GM23338 (cell line): ENCODE measurements at regions not wholly inside any gene's neighbourhood (a gene's known extent, or its start where the extent isn't known, plus 50 kb on each side); places are given as distances from the start of the nearest gene placed in this dataset.

Experiments
- ATAC-seq: fragments of 200-7000 bp; cut with Tn5 transposase; 3 replicates; pipeline ENCODE4 v1.9.1; 2020
- DNase-seq: peaks from one replicate; pipeline ENCODE4 v3.0.0-alpha.2; 2015; ENCODE audit warnings: low spot score
- H2AFZ ChIP-seq: fragments of 200-600 bp; sonication (generic); 2 replicates; pipeline ENCODE4 v1.8.0; 2016; ENCODE audit warnings: antibody characterized with exemption, mild to moderate bottlenecking, moderate library complexity
- H3F3A ChIP-seq: fragments of 200-600 bp; sonication (generic); replicated peaks from 2 replicates; pipeline ENCODE4 v1.8.0; 2017; ENCODE audit warnings: antibody characterized with exemption, mixed run types, low read depth
- H3K27ac ChIP-seq: fragments of 200-600 bp; sonication (generic); 2 replicates; pipeline ENCODE4 v1.6.1; 2016; ENCODE audit warnings: low read depth
- H3K27me3 ChIP-seq: fragments of 200-600 bp; sonication (generic); 2 replicates; pipeline ENCODE4 v1.8.0; 2016; ENCODE audit warnings: mild to moderate bottlenecking, mixed run types, moderate library complexity; ENCODE audit not compliant: insufficient read depth
- H3K36me3 ChIP-seq: fragments of 200-600 bp; sonication (generic); 2 replicates; pipeline ENCODE4 v1.8.0; 2016; ENCODE audit warnings: mild to moderate bottlenecking; ENCODE audit not compliant: insufficient read depth
- H3K4me1 ChIP-seq: fragments of 200-600 bp; sonication (generic); 2 replicates; pipeline ENCODE4 v1.8.0; 2016; ENCODE audit warnings: mild to moderate bottlenecking, moderate library complexity; ENCODE audit not compliant: insufficient read depth
- H3K4me2 ChIP-seq: fragments of 200-600 bp; sonication (generic); 2 replicates; pipeline ENCODE4 v1.7.1; 2017; ENCODE audit warnings: mixed run types
- H3K4me3 ChIP-seq: fragments of 200-600 bp; sonication (generic); 2 replicates; pipeline ENCODE4 v1.6.1; 2016; ENCODE audit warnings: mixed run types
- H3K79me2 ChIP-seq: fragments of 200-600 bp; sonication (generic); replicated peaks from 2 replicates; pipeline ENCODE4 v1.8.0; 2017; ENCODE audit warnings: mild to moderate bottlenecking; ENCODE audit not compliant: insufficient read depth
- H3K9me2 ChIP-seq: fragments of 200-600 bp; sonication (generic); 2 replicates; pipeline ENCODE4 v1.8.0; 2017; ENCODE audit not compliant: insufficient read depth
- H4K20me1 ChIP-seq: fragments of 200-600 bp; sonication (generic); replicated peaks from 2 replicates; pipeline ENCODE4 v1.8.0; 2017; ENCODE audit warnings: mild to moderate bottlenecking; ENCODE audit not compliant: insufficient read depth
- H3K27ac Mint-ChIP-seq: 2 replicates; pipeline ENCODE4 v1.8.0; 2020; ENCODE audit warnings: inconsistent platforms, mild to moderate bottlenecking, moderate library complexity, mixed read lengths
- H3K27me3 Mint-ChIP-seq: 3 replicates; pipeline ENCODE4 v1.8.0; 2022; ENCODE audit warnings: low read depth, mild to moderate bottlenecking, moderate library complexity, mixed read lengths, inconsistent platforms; ENCODE audit not compliant: insufficient read depth, poor library complexity
- H3K36me3 Mint-ChIP-seq: 3 replicates; pipeline ENCODE4 v1.8.0; 2021; ENCODE audit warnings: low read depth, mild to moderate bottlenecking, inconsistent platforms, moderate library complexity, mixed read lengths
- H3K4me1 Mint-ChIP-seq: 3 replicates; pipeline ENCODE4 v1.8.0; 2020; ENCODE audit warnings: mild to moderate bottlenecking, inconsistent platforms, mixed read lengths
- H3K4me3 Mint-ChIP-seq: 3 replicates; pipeline ENCODE4 v1.8.0; 2021; ENCODE audit warnings: moderate library complexity, mild to moderate bottlenecking, inconsistent platforms, mixed read lengths
- H3K9me3 Mint-ChIP-seq: 3 replicates; pipeline ENCODE4 v1.8.0; 2020; ENCODE audit warnings: moderate library complexity, mild to moderate bottlenecking, inconsistent platforms, mixed read lengths
- CREB1 ChIP-seq: fragments of 250-450 bp; sonication (Bioruptor Pico); IDR thresholded peaks from 2 replicates; pipeline ENCODE4 v1.5.0; 2020; ENCODE audit warnings: low read depth, mild to moderate bottlenecking, moderate library complexity
- EZH2phosphoT487 ChIP-seq: fragments of 200-600 bp; sonication (generic); IDR thresholded peaks from one replicate; pipeline ENCODE4 v1.8.1; 2018; ENCODE audit warnings: antibody characterized with exemption; ENCODE audit not compliant: unreplicated experiment
- POLR2AphosphoS5 ChIP-seq: IDR thresholded peaks from 2 replicates; pipeline ENCODE4 v1.6.1; 2016; ENCODE audit warnings: antibody characterized with exemption, low read depth
- TF ChIP-seq, protein P1 (sequence below): IDR thresholded peaks from one replicate; pipeline ENCODE4 v1.6.1; 2018; ENCODE audit warnings: antibody characterized with exemption; ENCODE audit not compliant: unreplicated experiment
- TF ChIP-seq, protein P2 (sequence below), 2 experiments: fragments of 200-600 bp in 1 of 2; sonication (generic) in 1 of 2; conservative IDR thresholded peaks; 2 replicates each; pipeline versions ENCODE4 v1.5.1 to v1.6.1; 2016 to 2017; ENCODE audit warnings: antibody characterized with exemption in 2 of 2, low read depth in 2 of 2, mild to moderate bottlenecking in 2 of 2, moderate library complexity in 1 of 2

GRCh38 chr12:97160277-97160676, 253.2 kb downstream of the NEDD1 start:
- Histone ChIP-seq H3F3A (no peaks in the 10 kb centered on the region), H4K20me1 (no peaks in the 10 kb centered on the region), H3K27me3 (no peaks in the 10 kb centered on the region), H3K4me1 (no peaks in the 10 kb centered on the region), H3K4me3 (no peak overlapping the region), H3K9me2 (peaks cover 7% of the 10 kb centered on the region; the same call in 1 of the 2 replicates), H2AFZ (no peak overlapping the region), H3K36me3 (no peaks in the 10 kb centered on the region), H3K79me2 (no peaks in the 10 kb centered on the region), H3K27ac (no peak overlapping the region), H3K4me2 (no peak overlapping the region)
- ATAC-seq (no peak), DNase-seq (no peak)
- Mint-ChIP-seq H3K36me3 (no peaks in the 10 kb centered on the region), H3K9me3 (no peaks in the 10 kb centered on the region; the same call in 2 of the 3 replicates), H3K27ac (no peak overlapping the region), H3K4me3 (no peak overlapping the region), H3K4me1 (no peaks in the 10 kb centered on the region), H3K27me3 (peaks cover 2% of the 10 kb centered on the region)
- TF ChIP-seq CREB1 = no peak

DNA sequence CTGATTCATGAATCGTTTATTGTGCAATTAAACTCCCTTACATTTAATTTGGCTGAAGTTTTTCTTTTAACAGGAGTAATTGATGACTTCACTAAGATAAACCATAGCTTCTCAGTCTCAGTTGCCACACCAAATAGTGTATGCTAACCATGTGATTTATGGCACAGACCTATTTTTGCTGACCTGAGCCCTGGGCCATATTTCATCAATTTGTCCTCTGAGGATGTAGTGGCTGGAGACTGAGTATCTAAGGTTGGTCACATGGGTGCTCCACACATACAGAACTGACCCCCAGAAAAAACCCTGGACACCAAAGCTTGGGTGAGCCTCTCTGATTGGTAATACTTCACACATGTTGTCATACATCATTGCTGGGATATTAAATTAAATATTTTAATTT, 255.1 kb downstream of the NEDD1 start:
- no peak overlapping the region for H3K27ac Mint-ChIP-seq
- H3K79me2 ChIP-seq = no peaks in the 10 kb centered on the region
- no peaks in the 10 kb centered on the region; the same call in 2 of the 3 replicates for H3K9me3 Mint-ChIP-seq
- TF ChIP-seq, protein P1, sequence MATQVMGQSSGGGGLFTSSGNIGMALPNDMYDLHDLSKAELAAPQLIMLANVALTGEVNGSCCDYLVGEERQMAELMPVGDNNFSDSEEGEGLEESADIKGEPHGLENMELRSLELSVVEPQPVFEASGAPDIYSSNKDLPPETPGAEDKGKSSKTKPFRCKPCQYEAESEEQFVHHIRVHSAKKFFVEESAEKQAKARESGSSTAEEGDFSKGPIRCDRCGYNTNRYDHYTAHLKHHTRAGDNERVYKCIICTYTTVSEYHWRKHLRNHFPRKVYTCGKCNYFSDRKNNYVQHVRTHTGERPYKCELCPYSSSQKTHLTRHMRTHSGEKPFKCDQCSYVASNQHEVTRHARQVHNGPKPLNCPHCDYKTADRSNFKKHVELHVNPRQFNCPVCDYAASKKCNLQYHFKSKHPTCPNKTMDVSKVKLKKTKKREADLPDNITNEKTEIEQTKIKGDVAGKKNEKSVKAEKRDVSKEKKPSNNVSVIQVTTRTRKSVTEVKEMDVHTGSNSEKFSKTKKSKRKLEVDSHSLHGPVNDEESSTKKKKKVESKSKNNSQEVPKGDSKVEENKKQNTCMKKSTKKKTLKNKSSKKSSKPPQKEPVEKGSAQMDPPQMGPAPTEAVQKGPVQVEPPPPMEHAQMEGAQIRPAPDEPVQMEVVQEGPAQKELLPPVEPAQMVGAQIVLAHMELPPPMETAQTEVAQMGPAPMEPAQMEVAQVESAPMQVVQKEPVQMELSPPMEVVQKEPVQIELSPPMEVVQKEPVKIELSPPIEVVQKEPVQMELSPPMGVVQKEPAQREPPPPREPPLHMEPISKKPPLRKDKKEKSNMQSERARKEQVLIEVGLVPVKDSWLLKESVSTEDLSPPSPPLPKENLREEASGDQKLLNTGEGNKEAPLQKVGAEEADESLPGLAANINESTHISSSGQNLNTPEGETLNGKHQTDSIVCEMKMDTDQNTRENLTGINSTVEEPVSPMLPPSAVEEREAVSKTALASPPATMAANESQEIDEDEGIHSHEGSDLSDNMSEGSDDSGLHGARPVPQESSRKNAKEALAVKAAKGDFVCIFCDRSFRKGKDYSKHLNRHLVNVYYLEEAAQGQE = no peak
- TF ChIP-seq POLR2AphosphoS5 = no peak
- TF ChIP-seq, protein P2, sequence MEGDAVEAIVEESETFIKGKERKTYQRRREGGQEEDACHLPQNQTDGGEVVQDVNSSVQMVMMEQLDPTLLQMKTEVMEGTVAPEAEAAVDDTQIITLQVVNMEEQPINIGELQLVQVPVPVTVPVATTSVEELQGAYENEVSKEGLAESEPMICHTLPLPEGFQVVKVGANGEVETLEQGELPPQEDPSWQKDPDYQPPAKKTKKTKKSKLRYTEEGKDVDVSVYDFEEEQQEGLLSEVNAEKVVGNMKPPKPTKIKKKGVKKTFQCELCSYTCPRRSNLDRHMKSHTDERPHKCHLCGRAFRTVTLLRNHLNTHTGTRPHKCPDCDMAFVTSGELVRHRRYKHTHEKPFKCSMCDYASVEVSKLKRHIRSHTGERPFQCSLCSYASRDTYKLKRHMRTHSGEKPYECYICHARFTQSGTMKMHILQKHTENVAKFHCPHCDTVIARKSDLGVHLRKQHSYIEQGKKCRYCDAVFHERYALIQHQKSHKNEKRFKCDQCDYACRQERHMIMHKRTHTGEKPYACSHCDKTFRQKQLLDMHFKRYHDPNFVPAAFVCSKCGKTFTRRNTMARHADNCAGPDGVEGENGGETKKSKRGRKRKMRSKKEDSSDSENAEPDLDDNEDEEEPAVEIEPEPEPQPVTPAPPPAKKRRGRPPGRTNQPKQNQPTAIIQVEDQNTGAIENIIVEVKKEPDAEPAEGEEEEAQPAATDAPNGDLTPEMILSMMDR (conservative IDR thresholded peaks at IDR 0.05; ENCODE audit: low read depth in 2 of 2) = no peak
- H3K27me3 ChIP-seq = no peaks in the 10 kb centered on the region
- H2AFZ ChIP-seq = no peak overlapping the region
- H3K36me3 Mint-ChIP-seq = no peaks in the 10 kb centered on the region
- H3K4me3 ChIP-seq = no peak overlapping the region
- H3K27me3 Mint-ChIP-seq = peaks cover 2% of the 10 kb centered on the region
- peaks cover 3% of the 10 kb centered on the region; the same call in 1 of the 2 replicates for H3K9me2 ChIP-seq
- H3K36me3 ChIP-seq = no peaks in the 10 kb centered on the region
- no peak overlapping the region for H3K27ac ChIP-seq
- DNase-seq (no peak), ATAC-seq (no peak)
- no peaks in the 10 kb centered on the region for H3F3A ChIP-seq
- H3K4me2 ChIP-seq = no peak overlapping the region
- no peaks in the 10 kb centered on the region for H3K4me1 Mint-ChIP-seq
- H3K4me3 Mint-ChIP-seq = no peak overlapping the region
- H3K4me1 ChIP-seq = no peaks in the 10 kb centered on the region
- no peaks in the 10 kb centered on the region for H4K20me1 ChIP-seq

GRCh38 chr12:97164936-97165335, 257.9 kb downstream of the NEDD1 start:
- Histone ChIP-seq H4K20me1 (no peaks in the 10 kb centered on the region), H3K36me3 (no peaks in the 10 kb centered on the region), H3K27ac (no peak overlapping the region), H2AFZ (no peak overlapping the region), H3K79me2 (no peaks in the 10 kb centered on the region), H3F3A (no peaks in the 10 kb centered on the region), H3K4me3 (no peak overlapping the region), H3K4me1 (no peaks in the 10 kb centered on the region), H3K27me3 (no peaks in the 10 kb centered on the region), H3K9me2 (peaks cover 3% of the 10 kb centered on the region; the same call in 1 of the 2 replicates), H3K4me2 (no peak overlapping the region)
- H3K4me3 Mint-ChIP-seq = no peak overlapping the region
- peaks cover 2% of the 10 kb centered on the region for H3K27me3 Mint-ChIP-seq
- ATAC-seq (no peak), DNase-seq (no peak)
- TF ChIP-seq, protein P1 = no peak
- TF ChIP-seq, protein P2 (conservative IDR thresholded peaks at IDR 0.05; ENCODE audit: low read depth in 2 of 2) = no peak
- TF ChIP-seq EZH2phosphoT487 = no peak
- no peaks in the 10 kb centered on the region for H3K36me3 Mint-ChIP-seq
- H3K27ac Mint-ChIP-seq = no peak overlapping the region
- H3K9me3 Mint-ChIP-seq = no peaks in the 10 kb centered on the region; the same call in 2 of the 3 replicates
- peaks cover 6% of the 10 kb centered on the region; the same call in 2 of the 3 replicates for H3K4me1 Mint-ChIP-seq
